ENCODE measurements at regions not wholly inside any gene's neighbourhood (a gene's known extent, or its start where the extent isn't known, plus 50 kb on each side); places are given as distances from the start of the nearest gene placed in this dataset.

DNA sequence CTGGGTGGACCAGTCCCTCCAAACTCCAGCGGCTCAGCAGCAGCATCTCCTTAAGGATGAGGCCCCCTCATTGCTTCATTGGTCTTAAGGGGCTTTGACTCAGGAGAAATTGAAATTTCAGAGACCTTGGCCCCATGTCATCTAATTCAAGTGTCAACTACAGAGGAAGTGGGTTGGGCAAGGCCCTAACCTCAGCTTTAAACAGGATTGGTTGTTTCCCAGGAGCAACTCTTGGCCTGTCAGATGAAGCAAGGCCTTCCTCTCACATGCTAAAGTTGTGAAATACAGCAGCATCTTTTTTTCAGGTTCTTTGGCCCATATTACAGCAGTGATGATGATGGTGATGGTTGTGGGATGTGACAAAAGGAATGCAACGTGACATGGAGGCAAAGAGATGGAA is 348.3 kb downstream of the ICE1 start:
- H3K4me3 ChIP-seq (ENCODE audit: low read depth, low read length) = no peak overlapping the region
- POLR2A ChIA-PET = no interaction called here
- DNase-seq (ENCODE audit: low read depth, low spot score) = no peak
- CTCF ChIA-PET = no interaction called here
- TF ChIP-seq, protein P1, sequence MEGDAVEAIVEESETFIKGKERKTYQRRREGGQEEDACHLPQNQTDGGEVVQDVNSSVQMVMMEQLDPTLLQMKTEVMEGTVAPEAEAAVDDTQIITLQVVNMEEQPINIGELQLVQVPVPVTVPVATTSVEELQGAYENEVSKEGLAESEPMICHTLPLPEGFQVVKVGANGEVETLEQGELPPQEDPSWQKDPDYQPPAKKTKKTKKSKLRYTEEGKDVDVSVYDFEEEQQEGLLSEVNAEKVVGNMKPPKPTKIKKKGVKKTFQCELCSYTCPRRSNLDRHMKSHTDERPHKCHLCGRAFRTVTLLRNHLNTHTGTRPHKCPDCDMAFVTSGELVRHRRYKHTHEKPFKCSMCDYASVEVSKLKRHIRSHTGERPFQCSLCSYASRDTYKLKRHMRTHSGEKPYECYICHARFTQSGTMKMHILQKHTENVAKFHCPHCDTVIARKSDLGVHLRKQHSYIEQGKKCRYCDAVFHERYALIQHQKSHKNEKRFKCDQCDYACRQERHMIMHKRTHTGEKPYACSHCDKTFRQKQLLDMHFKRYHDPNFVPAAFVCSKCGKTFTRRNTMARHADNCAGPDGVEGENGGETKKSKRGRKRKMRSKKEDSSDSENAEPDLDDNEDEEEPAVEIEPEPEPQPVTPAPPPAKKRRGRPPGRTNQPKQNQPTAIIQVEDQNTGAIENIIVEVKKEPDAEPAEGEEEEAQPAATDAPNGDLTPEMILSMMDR (IDR thresholded peaks at IDR 0.05; ENCODE audit: insufficient read depth, low read length, missing control alignments) = no peak

DNA sequence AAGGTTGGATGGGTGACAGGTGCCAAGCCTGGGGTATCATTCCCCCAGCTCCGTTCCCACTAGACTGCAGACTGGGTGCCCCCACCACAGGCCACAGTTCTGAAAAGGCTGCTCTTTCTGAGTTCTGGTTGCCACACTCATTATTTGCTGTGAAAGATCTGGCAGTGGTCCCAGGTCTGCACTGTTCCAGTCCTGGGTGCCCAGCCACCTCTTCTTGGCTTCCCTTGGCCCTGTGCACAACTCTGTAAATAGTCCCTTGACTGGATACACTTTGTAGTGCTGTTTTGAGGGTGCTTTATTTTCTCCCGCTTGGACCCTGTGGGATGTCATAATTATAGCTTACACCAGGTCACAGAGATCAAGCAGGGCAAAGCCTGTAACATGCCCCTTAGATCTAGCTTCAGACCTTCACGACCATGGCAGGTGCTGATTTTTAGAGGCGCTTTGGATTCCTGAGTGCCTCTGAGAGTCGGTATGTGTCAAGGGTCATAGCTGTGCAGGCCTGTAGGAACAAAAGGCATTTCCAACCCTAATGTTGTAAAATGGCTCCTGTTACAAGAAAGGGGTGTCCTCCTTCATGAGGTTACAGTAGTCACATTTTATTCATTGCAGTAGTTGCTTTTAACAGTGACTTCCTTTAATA is 344.9 kb downstream of the ICE1 start:
- POLR2A ChIA-PET = no interaction called here

DNA sequence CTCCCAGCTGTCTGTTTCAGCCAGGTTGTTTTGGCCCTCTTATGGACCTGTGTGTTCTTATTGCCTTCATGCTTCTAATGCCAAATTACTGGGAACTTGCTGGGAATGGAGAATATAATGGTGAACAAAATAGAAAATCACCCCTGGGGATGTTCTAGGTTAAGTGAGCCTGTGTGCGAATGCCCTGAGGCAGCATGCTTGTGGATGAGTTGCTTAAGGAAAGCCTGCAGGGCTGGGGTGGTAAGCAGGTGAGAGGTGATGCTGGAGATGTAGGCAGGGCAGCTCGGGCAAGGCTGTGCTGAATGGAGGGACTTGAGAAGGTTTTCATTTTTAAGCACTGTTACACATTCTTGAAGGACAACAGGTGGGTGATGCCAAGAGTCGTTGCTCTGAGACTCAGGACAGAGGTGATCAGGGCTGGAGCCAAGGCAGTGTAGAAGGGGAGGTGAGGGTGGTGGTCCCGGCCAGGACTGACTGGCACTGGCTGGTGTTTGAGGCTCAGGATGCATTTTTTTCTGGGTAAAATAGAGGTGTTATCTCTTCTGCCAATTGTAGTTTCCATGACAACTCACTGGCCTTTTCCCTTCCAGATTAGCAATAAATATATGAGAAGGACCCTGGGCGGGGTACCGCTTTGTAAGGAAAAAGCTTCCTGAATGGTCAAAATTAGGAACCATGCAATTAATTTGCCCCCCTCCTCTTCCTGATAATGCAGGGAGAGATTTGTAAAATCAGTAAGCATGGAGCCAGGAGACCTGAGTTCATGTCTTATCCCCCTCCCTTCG is 342.8 kb downstream of the ICE1 start:
- CTCF ChIA-PET = no interaction called here
- no peak overlapping the region for H3K4me3 ChIP-seq (ENCODE audit: low read depth, low read length)
- DNase-seq (ENCODE audit: low read depth, low spot score) = no peak
- TF ChIP-seq, protein P1 (IDR thresholded peaks at IDR 0.05; ENCODE audit: insufficient read depth, low read length, missing control alignments) = no peak
- POLR2A ChIA-PET = no interaction called here

More for the DNA sequence above, 344.9 kb downstream of the ICE1 start:
- H3K4me3 ChIP-seq (ENCODE audit: low read depth, low read length) = no peak overlapping the region
- DNase-seq (ENCODE audit: low read depth, low spot score) = no peak
- TF ChIP-seq, protein P1 (IDR thresholded peaks at IDR 0.05; ENCODE audit: insufficient read depth, low read length, missing control alignments) = no peak
- CTCF ChIA-PET = no interaction called here

DNA sequence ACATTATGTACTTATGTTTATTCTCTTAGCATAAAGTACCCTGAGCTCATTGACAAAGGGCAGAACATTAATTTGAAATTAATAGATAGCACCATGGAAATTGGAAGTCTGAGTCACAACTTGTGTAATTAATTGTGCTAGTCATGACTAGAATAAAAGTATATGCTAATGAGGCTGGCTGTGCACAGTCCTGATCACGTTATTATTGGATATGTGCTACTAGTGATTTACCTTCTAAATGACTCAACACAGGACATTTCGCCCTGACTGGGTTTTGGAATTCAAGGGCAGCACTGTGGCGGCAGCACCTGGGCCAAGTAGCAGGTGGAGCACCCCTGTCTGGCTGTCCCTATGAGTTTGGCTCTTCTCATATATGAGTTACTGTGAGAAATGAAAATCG is 341.8 kb downstream of the ICE1 start:
- no peak for DNase-seq (ENCODE audit: low read depth, low spot score)
- ChIA-PET CTCF (no interaction called here), POLR2A (no interaction called here)
- TF ChIP-seq, protein P1 (IDR thresholded peaks at IDR 0.05; ENCODE audit: insufficient read depth, low read length, missing control alignments) = no peak
- H3K4me3 ChIP-seq (ENCODE audit: low read depth, low read length) = no peak overlapping the region

DNA sequence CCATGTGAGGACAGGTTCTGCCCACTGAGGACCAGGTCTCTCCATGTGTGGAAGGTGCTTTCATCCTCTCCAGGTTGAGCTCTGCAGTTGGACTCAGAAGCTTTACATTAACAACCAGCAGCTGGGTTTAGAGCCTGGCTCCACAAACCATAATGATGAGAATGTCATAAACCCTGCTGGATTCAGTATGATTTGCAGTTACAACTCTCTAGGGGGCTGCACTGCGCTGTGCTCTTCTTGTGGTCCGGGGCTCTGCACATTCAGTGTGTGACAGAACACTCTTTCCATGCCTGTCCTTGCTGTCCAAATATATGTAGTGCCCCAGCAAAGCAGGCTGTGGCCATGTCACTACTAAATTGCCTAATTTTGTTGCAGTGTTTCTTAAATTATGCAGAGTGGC is 334.3 kb downstream of the ICE1 start:
- ChIA-PET CTCF (no interaction called here), POLR2A (no interaction called here)
- DNase-seq (ENCODE audit: low read depth, low spot score) = no peak
- TF ChIP-seq, protein P1 (IDR thresholded peaks at IDR 0.05; ENCODE audit: insufficient read depth, low read length, missing control alignments) = no peak
- no peak overlapping the region for H3K4me3 ChIP-seq (ENCODE audit: low read depth, low read length)

DNA sequence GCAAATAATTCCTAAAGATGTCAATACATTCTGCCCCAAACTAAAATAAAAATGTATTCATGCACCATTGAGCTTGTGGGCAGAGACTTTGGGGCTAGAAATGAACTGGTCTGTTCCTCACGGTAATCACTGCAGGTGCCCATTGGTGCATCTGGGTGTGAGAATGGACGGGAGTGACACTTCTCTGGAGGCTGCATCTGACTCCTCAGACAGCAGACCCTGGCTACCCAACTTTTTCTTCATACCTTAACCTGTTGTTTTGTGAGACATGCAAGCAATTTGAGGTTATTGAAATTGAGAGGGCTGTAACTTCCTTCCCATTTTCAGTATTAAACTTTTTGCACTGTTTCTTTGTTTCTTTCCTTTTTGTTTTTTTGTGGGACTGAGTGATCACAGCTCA is 333.4 kb downstream of the ICE1 start:
- ChIA-PET CTCF (no interaction called here), POLR2A (no interaction called here)
- no peak for DNase-seq (ENCODE audit: low read depth, low spot score)
- H3K4me3 ChIP-seq (ENCODE audit: low read depth, low read length) = no peak overlapping the region
- TF ChIP-seq, protein P1 (IDR thresholded peaks at IDR 0.05; ENCODE audit: insufficient read depth, low read length, missing control alignments) = no peak

Measured in AG04449 (cell line).